ENCODE measurements at regions not wholly inside any gene's neighbourhood (a gene's known extent, or its start where the extent isn't known, plus 50 kb on each side); places are given as distances from the start of the nearest gene placed in this dataset.
"Not testable (repeated sequence)": the region's sequence is repeated elsewhere in the genome, so short reads cannot be mapped to it uniquely, and the experiment has no call there.

DNA sequence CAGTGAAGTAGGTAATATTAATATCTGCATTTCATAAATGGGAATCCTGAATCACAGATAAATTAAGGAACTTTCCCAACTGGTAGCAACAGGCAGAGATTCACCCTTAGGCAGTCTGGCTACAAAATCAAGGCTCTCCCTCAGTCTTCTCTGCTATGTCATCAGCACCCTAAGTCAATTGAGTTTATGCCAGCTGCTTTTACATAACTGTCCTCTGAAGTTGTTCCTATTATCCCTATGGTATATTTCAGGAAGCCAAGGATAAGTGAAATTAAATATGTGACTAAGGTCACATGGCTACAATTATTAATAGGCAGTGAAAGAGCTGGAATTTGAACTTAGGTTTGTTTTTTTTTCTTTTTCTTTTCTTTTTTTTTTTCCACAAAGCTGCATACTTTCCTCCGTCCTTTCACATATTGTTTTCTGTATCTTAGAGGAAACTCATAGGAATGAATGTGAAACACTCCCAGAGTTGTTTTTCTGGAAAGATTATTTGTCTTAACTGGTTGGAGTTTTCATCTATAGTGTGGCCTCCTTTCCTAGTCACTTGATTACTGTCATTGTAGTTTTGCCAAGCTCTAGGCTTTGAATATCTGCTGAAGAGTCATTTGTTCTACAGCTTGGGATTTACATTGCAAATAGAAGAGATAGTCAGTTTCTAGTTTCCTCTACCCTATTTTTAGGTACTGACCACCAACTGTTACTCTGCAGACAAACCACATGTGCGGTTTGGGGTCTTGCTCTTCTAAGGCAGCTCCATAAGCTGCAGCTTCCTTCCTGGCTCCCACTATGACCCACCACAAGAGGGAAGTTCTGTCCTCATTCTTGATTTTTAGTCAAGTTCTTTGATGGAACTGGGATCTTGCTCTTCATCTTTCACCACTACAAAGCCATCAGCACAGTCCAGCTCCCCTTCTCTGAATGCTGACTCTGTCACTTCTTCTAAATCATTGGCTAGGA is 338.0 kb upstream of the KIAA1217 start:
- no peak for DNase-seq (ENCODE audit: low spot score)

DNA sequence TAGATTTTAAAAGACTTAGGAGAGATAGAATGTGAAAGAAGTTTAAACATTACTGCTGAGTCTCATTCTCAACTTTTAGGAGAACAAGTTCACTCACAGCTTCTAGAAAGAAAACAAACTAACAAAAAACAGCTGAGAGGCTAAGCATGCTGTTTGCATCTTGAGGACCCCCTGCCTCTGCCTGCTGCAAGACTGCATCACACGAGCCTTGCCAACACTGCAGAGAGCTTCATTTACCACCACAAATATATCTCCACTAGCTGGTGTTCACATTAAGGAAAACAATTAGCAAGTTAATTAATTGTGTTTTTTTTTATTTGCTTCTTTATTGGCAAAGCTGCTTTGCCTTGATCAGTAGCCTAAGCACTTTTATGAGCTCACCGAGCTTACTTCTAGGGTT is 336.6 kb upstream of the KIAA1217 start:
- no peak for DNase-seq (ENCODE audit: low spot score)

DNA sequence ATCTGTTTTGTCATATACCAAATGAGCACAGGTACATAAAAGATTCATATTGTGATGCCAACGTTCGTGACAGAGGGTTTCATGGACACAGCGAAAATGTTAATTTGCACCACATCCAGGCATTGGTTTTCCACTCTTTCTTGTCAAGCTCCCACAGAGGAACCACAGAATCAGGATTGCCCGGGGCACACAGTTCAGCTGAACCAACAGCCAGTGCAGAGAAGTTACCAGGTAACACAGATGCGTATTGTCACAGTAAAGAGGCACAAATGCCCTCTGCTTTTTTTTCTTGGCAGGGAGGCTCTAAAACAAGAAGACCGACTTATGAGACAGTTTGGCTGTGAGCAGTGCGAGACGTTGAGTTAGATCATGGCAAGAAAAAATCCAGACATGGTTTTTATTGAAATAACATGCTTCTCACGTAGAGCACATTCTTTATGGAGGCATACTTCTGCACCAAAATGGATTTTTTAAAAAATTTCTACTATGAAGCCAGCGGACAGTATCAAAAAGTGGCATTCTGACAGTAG is 331.1 kb upstream of the KIAA1217 start:
- no peak for DNase-seq (ENCODE audit: low spot score)

DNA sequence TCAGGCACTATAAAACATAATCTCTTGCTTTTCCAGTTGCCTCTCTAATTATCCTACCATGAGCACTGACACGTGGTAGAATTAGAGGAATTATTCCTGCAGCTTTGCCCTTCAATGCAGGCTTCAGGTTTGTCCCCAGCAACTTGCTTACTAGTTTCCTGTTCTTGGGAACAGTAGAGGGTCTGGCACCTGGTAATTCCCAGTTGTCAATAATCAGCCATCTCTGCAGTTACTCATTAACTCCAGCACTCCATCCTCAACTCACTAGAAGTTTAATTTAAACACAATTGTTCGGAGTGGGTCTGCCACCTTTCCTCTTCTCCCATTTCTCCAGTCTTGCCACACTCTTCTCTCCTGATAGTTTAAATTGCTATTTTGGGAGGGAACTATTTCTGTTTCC is 324.3 kb upstream of the KIAA1217 start:
- DNase-seq (ENCODE audit: low spot score), result no peak

DNA sequence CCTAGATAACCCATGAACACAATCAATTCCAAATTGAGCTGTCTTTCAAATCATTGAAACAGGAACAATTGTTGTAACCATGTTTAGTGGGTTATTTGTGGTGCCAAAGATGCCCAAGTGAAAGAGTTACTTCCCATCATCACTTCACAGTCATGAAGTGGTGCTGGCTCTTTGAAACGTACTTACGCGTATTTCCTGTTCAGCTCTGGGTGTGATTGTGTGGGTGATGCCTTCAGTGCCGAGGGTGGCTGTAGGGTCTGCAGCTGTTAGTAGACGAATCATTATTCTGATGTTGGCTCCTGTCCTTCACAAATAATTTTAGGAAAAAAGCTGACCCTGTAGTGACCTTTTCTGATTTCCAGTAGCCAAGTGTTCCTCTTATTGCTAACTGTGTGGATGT is 323.1 kb upstream of the KIAA1217 start:
- no peak for DNase-seq (ENCODE audit: low spot score)

DNA sequence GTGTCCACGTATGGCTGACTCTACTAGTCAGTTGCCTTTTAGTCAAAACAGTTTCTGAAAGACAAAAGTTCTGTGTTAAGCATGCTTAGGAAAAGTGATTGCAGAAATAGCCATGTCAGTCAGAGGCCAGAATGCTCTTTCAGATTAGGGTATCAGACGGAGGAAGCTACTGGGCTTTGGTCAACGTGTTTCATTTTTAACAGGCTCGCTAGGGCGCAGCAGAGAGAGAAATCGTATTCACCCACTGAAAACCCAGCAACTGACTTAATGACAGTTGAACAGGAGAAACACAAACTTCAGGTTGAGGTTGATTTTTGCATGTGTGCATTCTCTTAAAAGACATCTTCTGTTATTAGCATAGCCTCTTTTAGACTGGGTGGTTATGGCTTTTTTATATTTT is 322.6 kb upstream of the KIAA1217 start:
- DNase-seq (ENCODE audit: low spot score), result no peak

DNA sequence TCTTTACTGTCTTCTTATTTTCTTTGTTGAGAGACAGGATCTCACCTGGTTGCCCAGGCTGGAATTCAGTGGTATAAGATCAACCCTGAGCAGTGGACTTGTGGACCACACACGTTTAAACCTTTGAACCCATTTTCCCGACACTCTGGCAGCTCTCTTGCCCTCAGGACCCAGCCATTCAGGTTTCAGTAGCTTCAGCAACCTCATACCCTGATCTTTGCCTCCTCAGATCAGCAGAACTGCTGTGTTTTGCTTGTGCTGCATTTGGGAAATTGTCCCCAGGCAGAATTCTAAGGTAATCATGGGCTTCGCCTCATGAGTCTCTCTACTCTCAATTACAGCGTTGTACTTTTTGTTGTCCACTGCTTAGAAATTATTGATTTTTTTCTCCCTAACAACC is 317.6 kb upstream of the KIAA1217 start:
- DNase-seq (ENCODE audit: low spot score), result no peak

DNA sequence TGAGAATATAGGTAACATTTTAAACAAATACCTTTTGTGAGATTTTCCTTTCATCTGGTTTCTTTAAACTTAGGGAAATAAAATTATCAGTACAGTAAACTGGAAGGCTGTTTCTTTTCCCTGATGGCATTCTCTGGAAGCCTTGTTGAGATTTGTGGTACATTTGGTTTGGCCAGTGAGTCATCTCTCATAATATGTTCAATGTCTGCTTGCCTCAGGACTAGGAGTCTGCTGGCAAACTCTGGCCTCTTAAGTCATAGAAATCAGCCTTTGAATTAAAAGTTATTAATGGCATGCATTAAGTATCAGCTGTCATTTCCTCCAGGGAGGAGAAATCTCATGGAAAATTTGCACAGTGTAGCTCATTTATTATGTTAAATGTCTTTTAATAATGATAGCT is 316.6 kb upstream of the KIAA1217 start:
- DNase-seq (ENCODE audit: low spot score), result no peak

DNA sequence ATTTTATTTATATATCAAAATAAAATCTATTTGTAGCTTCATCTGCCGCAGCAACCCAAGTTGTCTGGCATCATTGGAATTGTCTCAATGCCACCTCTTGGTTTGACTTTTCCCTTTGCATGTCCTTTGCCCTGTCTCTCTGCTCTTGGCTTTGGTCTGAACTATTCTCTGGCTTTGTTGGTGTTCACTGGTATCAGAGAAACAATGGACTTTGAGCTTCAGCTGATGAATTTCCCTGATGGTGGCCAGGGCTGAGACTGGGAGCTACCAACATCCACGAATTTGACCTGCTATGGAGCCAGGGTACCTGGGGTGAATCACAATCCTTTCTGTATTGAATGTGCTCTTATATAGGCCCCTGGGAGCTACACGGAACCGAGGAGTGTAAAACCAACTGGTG is 311.7 kb upstream of the KIAA1217 start:
- no peak for DNase-seq (ENCODE audit: low spot score)

DNA sequence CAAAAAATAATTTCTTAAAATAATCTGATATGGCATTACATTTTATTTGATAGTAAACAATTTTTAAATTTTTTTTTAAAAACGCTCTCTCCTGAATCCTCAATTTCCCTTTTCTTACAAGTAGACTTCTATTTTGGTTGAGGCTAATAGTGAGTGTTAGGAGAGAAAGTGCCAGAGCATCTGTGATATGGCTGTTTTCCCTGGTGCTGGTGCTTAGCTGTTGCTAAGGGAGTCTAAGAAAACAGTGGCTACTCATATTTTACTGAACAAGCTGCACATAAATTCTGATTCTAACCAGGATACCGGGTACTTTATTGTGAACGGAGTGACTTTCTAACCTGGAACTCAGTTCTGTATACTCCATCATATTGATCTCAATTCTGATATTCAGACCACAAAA is 311.1 kb upstream of the KIAA1217 start:
- DNase-seq (ENCODE audit: low spot score), result no peak

DNA sequence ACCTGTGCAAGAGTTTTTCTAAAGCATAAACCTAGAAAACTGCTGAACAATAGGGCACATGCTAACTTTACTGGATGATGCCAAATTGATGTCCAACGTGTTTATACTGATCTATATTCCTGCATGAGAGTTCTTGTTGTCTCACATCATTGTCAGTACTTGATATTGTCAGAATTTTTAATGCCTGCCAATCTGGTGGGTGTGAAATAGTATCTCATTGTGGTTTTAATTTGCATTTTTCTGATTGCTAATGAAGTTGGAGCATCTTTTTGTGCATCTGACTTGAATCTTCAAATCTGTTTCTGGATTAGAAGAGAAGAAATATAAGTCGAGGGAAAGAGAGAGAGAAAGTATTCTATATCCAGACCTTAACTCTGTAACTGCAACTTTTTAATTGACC is 309.8 kb upstream of the KIAA1217 start:
- DNase-seq (ENCODE audit: low spot score), result no peak

DNA sequence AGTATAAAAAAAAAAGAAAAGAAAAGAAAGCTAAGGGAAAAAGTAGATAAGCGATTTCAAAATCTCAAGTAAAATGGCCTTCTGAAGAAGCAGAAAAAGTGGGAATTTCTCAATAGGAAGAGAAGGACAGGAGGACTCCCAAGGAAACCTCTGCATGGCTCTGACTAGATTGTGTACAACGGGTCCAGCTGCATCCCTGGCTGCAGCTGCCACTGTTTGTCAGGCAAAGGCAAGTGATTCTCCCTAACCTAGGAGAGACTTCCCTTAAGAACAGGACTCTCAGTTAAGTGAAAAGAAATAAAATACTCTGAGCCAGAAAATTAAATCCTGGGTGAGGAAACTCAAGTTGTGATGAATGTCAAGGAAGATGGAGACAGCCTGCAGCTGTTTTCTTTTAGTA is 298.6 kb upstream of the KIAA1217 start:
- no peak for DNase-seq (ENCODE audit: low spot score)

DNA sequence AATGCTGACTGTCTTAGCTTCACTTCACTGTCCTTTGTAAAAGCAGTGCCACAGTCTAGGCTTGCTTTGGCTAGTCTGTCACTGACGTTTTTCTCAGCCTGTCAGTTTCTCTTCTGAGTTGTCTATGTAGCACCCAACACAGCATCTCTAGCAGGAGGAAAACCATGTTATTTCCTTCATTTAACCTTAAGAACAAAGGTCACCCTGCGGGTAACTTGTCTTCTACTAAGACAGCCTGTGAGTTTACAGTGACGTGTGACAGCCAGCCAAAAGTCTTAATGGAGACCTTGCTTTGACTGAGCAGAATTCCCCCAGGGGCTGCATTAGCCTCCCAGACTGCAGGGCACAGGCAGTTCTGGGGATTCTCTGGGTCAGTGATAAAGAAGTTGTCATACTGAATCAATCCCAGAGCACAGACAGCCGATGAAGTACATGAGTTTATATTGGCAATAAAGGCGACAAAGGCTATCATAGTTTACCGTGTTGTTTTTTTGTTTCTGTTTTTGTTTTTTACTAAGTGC is 296.0 kb upstream of the KIAA1217 start:
- DNase-seq (ENCODE audit: low spot score), result no peak

DNA sequence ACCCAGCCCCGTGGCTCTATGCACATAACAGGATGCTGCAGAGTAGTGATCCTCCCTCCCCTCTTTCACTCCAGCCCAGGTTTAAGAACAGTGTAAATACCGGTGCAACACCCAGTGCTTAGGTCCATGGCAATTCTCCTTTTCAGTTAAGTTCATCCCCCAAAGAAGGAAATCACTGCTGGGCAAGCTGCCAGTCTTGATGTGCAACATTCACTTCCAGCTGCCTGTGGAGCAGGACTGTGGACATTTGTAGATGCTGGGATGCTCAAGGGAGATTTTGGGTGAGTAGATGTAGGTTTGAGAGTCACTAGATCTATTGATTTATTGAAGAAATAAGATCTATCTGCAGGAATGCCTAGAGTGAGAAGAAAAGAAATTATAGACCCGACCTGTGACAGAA is 294.3 kb upstream of the KIAA1217 start:
- DNase-seq (ENCODE audit: low spot score), result no peak

DNA sequence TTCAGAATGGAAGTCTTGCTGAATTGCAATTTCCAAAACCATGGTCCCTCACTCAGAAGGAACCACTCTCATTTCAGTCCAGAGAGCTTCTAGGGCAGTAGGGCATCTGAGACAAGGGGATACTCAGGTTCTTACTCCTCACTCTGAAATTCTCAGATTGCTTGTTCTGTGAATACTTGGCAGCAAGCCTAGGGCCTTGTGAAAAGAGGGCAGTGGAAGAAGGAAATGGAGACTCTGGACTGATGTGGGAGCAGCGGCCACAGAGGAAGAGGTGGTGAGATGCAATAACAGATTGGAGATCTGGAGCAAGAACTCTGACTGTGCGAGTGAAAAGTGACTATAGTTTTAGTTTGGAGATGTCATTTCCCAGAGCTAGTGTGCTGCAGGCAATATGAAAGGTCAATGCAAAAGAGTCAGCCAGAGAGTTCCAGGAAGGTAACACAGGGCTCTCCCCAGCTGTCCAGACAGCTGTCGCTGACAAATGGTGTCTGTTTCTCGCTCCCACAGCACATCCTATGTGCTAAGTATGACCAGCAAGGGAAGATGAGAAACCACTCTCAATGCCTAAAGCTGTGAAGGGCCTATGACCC is 291.6 kb upstream of the KIAA1217 start:
- no peak for DNase-seq (ENCODE audit: low spot score)

DNA sequence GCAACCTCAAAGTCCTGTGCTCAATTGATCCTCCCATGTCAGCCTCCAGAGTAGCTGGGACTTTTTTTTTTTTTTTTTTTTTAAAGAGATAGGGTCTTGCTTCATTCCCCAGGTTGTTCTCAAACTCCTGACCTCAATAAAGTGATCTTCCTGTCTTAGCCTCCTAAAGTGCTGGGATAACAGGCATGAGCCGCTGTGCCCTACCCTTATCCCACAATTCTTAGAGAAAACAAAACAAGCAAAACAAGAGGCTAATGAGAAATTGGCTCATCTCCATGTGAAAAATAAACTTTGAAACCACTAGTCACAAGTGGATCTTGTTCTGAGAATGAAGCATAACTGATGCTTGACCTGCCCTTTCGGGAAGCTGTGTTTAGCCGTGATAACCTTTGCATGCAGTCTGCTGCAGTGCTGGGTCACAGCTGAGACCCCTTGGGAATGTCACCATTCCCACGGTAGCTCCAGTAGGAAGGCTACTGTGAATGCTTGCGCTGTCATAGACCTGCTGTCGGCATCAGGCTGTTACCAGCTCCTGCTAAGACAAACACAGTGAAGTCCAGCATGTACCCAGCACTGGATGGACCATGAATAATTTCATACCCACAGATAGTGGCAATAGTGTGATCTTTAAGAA is 290.7 kb upstream of the KIAA1217 start:
- no peak for DNase-seq (ENCODE audit: low spot score)

DNA sequence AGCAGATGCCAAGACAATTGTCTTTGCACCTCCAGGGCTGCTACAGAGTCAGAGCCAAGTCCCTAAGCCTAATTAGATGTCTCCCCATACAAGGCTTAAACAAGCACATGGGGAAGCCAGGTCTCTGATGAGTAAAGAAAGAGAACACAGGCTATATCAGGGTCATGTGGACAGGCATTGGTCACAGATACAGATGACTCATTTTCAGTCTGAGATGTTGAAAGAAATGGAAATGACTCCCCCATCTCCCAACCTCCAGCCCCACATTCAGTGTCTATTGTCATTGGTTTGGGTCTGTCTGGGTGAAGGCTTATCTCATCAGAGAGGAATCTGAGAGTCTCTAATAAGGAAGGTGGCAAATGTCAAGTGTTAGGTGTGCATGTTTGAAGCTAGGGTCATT is 290.1 kb upstream of the KIAA1217 start:
- no peak for DNase-seq (ENCODE audit: low spot score)

DNA sequence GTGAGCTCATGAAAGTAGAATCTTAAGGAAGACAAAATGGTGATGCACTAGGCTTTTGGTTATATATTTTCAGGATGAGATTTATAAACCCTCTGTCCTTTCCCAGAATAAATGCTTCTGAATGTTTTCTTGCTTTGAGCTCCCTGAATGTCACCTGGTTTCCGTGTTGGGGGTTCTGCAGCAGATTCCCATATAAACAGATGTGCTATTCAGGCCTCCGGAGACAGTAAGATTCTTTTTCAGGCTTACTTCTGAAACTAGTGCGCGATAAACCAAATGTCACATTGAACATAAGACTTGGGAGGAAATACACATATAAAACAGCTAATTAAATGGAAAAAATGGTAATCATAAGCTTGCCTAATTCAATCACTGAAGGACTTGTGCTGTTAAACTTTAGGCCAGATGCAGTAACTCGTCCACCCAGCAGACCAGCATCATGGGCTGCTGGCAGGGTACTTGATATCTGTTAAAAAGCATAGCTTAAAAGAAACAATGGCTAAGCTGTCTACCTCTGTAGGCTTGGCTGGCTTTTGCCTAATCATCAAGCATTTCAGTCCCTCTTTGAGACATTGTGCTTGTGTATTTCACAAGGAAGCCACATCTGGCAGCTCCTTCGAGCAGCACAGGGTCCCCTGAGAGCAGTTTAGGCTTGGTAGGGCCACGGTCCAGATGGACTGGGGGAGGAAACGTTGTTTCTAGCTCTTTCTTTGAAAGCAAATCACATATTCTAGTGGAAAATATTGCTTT is 281.2 kb upstream of the KIAA1217 start:
- DNase-seq (ENCODE audit: low spot score), result no peak

DNA sequence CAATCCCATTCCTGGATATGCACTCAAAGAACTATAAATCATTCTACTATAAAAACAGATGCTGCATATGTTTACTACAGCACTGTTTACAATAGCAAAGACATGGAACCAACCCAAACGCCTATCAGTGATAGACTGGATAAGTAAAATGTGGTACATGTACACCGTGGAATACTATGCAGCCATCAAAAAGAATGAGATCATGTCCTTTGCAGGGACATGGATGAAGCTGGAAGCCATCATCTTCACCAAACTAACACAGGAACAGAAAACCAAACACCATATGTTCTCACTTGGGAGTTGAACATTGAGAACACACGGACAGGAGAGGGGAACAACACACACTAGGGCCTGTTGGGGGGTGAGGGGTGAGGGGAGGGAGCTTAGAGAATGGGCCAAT is 274.9 kb upstream of the KIAA1217 start:
- not testable (repeated sequence) for DNase-seq (ENCODE audit: low spot score)

DNA sequence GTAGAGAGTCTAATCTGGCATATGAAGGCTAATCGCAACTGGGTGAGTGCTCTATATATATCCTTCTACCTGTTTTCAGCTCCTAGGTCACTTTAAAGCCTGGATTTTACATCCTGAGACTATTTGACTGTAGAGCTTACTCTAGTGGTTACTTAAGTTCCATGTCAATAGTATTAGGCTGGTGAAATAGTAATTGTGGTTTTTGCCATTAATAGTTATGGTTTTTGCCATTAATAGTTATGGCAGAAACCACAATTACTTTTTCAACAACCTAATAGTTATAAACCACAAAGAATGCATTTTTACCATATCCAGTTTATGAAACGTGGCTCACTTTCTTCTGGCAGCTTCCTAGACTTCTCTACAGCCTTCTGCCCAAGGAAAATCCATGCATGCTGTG is 263.1 kb upstream of the KIAA1217 start:
- no peak for DNase-seq (ENCODE audit: low spot score)

DNA sequence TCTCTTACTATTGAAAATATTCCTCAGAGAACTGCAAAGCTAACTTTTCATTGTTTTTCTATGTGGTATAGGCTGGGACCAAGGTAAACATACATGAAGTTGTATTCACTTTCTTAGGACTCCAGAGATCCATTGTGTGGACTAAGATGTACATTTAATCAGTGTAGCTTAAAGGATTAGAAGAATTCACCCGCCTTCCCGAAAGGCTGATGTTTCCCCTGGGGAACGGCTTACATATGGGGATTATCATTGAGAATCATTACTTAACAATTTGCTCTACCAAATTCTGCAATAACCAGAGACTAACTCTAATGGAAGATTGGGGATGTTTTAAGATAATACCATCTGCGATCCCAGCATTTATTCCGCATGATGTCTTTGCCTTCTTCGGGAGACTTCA is 257.1 kb upstream of the KIAA1217 start:
- no peak for DNase-seq (ENCODE audit: low spot score)
